Activated CD4-positive, alpha-beta T cell treated with anti-CD3 and anti-CD28 coated beads for 1 hour (primary cell): ENCODE measurements at regions not wholly inside any gene's neighbourhood (a gene's known extent, or its start where the extent isn't known, plus 50 kb on each side); places are given as distances from the start of the nearest gene placed in this dataset.

Experiments used
- DNase-seq: peaks from one replicate; pipeline ENCODE4 v3.0.0-alpha.2; 2020

- DNase-seq: no peak
Observed at GRCh38 chr1:87439821-87440220, 111.1 kb downstream of the LMO4 start.

DNA sequence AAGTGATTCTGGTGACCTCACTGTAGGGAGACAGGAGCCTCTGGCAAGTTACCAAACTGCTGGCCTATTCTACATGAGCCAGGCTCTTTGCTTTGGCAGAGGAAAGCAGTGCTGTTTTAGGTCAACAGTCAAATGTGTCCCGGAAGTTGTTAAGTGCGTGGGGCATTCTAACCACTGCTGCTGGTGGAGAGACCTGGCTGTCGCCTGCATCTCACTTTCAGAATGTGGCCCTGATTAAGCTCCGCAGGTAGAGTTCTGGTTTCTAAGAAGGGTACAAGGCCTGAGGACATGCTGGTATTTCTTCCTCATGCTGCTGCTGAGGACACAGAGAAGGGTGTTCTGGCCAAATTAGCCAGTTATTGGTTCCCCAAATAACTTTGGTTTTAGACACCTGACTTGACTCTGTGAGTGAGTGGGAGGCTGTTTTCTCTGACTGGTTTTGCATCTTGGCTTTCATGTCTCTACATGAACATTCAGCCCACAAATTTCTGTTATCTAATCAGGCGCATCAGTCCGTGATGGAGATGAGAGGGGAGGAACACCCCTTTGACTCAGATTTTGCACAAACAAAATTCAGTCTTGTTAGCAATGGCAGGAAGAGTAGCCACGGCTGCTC is 120.8 kb downstream of the LMO4 start:
- DNase-seq: no peak

DNA sequence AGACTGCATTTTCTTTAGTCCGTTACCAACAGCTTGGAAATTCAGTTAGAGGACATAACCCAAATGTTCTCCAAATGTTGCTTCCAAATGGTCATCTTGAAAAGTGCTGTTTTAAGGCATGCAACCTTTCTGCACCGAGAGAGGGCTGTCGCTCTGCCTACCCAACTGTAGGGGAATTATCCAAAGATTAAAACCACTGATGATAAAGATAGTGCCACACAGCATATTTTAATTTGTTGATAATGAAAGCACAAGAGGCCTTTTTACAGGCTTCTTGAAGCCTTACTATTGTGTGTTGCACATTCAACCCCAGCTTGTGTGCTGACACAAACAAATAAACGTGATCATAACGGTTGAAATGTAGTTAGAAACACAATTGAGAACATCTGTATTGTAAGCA is 121.5 kb downstream of the LMO4 start:
- no peak for DNase-seq

- no peak for DNase-seq
Observed at GRCh38 chr1:87450615-87451209, 122.0 kb downstream of the LMO4 start.

DNA sequence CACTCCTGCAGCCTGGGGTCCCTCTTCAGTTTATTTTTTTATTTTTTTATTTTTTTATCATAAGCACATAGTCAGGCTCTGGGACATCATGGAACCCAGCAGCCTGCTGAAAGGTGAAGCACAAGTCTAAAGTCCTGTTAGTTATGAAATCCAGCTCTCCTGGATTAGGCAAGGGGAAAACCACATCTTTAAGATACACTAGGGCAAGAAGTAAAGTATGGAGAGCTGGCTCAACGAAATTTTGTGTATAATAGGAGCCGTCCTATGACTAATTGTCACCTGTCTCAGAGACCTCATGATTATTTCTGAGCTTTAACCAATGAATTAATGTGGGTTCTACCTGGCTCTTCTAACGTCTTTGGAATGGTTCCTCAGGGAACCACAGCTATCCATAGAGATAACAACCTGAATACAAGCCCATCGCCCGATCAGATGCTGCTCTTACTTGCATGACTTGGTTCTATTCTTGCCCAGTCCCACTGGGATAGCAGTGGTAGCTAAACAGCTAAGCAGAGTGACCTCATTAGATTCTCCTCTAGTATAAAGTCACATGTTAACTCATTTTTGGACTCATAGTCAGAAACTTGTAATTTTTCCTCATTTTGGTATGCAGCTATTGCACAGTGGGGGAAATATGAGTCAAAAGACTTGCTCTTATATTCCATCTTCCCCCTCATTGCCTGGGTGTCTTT is 122.7 kb downstream of the LMO4 start:
- DNase-seq: no peak

- no peak for DNase-seq
Observed at GRCh38 chr1:87452648-87453047, 124.0 kb downstream of the LMO4 start.

GRCh38 chr1:87457408-87457807 is 128.7 kb downstream of the LMO4 start:
- no peak for DNase-seq

DNA sequence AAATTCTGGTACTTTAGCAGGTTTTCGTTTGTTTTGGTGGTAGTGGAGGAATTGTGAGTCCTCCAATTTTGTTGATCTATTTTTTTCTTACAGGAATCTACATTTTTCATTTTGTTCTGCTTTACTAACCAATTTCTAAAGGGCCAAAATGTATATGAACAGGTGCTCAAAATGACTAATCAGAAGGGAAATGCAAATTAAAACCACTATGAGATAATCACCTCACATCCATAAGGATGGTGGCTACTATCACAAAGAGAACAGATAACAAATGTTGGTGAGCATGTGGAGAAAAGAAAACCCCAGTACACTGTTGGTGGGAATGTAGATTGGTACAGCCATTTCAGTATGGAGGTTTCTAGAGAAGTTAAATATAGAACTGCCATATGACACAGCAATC is 134.2 kb downstream of the LMO4 start:
- no peak for DNase-seq

DNA sequence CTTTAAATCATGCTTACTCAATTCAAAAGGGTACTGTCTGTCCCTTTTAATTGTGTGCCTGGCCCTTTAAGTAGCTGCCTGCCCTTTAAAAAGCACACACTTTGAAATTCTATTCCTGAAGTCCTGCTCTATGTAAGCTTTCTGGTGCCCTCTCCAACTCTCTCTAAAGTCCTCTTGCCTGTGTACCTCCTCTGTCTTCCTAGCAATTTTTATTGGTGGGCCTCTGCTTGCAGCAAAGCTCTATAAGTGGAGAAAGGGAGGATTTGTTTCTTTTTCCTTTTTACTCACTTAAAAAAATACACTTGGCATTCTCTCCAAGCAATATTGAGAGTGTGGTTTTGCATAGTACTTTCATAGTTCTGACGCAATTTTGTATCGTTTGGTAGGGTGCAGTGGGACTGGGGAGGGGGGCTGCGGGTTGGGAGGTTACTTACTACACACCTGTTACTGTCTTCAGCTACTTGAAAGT is 135.4 kb downstream of the LMO4 start:
- DNase-seq: no peak

GRCh38 chr1:87466621-87467020 is 137.9 kb downstream of the LMO4 start:
- no peak for DNase-seq

DNA sequence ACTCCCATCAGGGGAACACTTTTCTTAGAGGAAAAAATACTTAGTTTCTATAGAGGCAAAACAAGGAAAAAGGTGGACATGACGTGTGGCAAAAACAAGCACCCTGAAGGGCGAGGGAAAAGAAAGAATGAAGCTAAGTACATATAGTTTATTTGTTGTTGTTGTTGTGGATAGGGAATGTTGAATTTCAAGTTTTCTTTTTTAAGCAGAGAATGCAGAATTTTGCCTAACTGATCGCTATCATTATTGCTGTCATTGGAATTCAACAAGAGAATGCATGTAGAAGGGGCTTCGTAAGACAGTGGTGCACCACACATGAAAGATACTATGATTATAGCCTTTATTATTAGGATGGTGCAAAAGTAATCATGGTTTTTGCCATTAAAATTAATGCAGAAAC is 144.0 kb downstream of the LMO4 start:
- DNase-seq: no peak

- DNase-seq: no peak
Observed at GRCh38 chr1:87473203-87473661, 144.6 kb downstream of the LMO4 start.

- DNase-seq: no peak
Observed at GRCh38 chr1:87474098-87474497, 145.4 kb downstream of the LMO4 start.

DNA sequence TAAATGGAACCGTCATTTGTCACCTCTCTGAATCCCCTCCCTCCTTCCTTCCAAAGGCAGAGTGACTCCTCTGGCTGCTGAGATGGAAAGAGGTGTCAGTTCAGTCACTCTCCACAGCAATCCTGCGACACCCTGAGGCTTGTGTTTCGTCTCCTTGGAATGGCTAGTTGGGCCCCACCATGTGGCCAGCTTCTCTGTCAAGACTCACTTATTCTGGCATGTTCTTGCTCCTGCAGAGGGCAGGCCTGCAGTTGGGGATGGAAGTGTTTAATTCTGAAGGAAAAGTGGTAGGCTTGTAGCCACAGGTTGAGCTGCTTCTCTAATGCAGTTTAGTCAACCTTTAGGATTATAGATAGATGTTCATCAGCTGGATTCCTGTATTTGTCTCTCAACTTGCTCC is 149.6 kb downstream of the LMO4 start:
- no peak for DNase-seq

DNA sequence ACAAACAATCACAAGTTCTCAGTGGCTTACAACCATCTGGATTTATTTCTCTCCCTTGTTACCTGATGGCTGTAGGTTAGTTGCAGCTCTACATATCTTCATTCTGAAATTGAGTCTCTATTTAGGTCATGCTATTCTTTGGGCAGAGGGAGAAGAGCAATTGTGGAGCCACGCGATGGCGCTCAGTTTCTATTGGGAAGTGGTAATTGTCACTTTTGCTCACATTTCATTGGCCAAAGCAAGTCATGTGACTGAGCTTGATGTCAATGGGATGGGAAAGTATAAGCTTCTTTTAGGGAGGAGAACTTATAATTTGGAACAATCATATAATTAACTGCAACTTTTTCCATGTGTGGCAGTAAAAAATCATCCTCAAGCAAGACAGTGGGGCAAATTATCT is 166.5 kb downstream of the LMO4 start:
- no peak for DNase-seq

DNA sequence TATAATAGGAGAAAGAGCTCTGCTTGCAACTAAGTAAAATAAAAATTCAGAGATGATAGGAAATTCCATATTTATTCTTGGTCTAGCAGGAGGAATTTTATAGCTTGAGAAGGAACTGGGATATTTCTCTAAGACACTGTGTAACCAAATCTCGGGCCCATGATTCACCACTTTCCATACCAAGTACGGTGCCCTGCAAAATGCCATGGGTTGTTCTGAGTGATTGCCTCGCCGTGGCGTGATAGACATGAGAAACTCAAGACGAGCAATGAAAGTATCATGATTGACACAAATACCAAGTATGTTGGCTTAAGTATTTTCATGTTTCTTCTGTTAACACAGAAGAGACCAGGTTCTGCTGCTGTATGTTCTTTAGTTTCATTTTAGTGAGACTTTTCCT is 167.2 kb downstream of the LMO4 start:
- DNase-seq: no peak

DNA sequence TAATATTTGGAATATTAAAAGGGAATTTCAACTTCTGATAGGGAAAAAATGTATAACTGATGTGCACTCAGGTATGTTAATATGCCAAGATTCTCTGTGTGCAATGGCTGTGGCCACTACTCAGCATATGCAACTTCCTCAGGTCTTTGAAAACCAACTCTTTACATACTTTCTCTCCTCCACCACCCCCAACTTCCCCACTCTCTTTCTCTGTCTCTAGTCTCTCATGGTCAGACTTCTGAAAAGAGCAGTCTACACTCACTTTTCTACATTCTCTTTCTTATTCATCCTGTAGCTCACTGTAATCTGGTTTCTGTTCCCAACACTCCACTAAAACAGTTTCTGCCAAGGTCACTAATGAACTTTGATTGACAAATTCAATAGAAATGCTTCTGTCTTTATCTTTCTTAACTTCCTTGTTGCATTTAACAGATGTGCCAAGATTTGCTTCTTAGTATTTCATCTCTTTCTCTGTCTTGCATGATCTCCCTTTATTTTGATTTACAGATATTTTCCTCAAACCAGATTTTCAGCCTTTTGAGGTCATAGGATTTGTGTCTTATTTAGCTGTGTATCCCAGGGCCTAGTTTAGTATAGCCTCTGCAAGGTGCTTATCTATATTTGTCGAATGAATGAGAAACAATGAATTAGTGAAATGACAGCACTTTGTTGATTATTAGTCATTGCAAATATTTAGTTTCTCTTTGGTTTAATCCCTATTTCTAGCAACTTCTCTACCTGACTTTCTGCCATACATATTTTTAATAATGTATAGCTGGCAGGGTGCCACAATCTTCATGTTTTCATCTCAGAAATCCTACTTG is 168.9 kb downstream of the LMO4 start:
- no peak for DNase-seq

DNA sequence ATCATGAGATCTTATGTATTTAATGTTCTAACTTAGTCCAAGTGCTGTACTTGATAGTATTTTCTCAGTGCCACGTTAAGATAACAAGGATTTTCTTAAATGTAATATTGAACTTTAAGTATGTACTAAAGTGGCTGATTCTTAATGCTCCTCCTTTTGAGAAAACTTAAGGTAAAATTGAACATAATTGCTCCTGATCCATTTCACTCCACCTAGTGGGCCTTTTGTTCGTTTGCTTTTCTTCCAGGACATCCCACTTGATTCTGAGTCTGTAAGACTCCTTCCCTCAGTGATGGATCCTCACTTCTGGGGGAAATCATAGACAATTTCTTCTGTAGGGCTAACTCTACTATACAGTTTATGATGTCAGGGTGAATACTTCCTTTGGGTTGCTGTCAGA is 173.1 kb downstream of the LMO4 start:
- DNase-seq: no peak

GRCh38 chr1:87505391-87505983 is 176.8 kb downstream of the LMO4 start:
- no peak for DNase-seq

DNA sequence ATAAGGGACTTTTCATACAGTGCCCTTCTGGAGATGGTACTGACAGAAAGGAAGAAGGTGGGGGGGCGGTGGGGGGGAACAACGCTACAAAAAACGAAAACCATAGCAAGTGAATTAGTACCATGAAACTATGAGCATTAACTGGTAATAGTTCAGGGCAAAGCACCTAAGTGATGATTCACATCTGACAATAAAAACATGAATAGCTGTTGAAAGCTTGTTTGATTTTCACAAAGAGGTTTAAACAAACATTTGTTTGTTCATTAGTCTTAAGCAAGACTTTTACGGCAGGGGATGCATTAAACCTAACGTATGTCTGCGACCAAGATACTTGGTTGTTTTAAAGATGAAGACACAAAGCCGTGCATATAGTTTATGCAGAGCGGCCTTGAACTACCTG is 177.5 kb downstream of the LMO4 start:
- no peak for DNase-seq

GRCh38 chr1:87508247-87508787 is 179.6 kb downstream of the LMO4 start:
- no peak for DNase-seq

DNA sequence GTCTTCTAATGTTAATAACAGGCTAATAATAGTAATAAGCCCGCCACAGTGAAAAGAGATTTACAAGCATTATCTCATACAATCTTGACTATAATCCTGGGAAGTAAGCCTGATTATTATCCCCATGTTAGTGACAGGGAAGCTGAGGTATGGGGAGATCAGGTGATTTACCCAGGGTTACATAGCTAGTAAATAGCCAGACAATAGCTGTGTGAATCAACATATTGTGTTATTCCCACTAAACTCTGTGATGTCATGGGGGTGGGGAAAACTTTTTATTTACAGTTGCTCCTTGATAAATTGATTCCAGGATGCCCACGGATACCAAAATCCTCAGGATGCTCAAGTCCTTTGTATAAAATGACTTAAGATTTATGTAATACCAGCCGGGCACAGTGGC is 181.9 kb downstream of the LMO4 start:
- DNase-seq: no peak

- no peak for DNase-seq
Observed at GRCh38 chr1:87511449-87511848, 182.8 kb downstream of the LMO4 start.
